ENCODE measurements at regions not wholly inside any gene's neighbourhood (a gene's known extent, or its start where the extent isn't known, plus 50 kb on each side); places are given as distances from the start of the nearest gene placed in this dataset.

DNA sequence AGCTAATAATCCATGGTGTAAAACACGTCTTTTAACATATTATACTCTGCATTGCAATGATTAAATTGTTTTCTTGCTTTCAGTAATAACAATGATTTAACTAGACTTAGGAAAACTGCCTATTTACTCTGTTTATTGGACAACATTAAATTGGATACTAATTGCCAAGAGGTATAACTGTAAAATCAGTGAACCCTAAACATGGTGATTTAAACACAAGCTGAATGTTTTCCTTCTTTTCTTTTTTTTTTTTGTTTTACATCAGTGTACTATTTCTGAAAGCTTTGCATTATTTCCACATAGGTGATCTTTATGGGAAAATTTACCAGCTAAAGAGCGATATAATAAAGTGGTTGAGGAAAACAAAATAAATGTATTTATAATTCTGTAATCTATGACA lies 276.7 kb downstream of the PCDH7 start:
- Histone ChIP-seq H2BK15ac (ENCODE audit: low read length) (no peak overlapping the region), H3K4me1 (replicated peaks in 1 of 4; ENCODE audit: control insufficient read depth in 3 of 4, insufficient read depth in 4 of 4, low read length in 3 of 4) (no peaks in the 10 kb centered on the region), H3K36me3 (ENCODE audit: control insufficient read depth in 2 of 4, insufficient read depth in 4 of 4, low read length in 3 of 4) (no peaks in the 10 kb centered on the region), H3K9me3 (ENCODE audit: insufficient read depth in 2 of 2, low read depth in 1 of 2, low read length in 1 of 2) (no peaks in the 10 kb centered on the region), H2AK5ac (ENCODE audit: low read depth, low read length) (no peak overlapping the region), H3K79me1 (ENCODE audit: low read depth, low read length) (no peaks in the 10 kb centered on the region), H3K56ac (replicated peaks; ENCODE audit: insufficient read length, low read depth, low read length) (no peak overlapping the region), H3K27ac (ENCODE audit: low read depth, low read length) (no peak overlapping the region), H4K91ac (replicated peaks; ENCODE audit: insufficient read length, low read length) (no peak overlapping the region), H3K23me2 (ENCODE audit: low read depth, low read length) (no peaks in the 10 kb centered on the region), H4K20me1 (replicated peaks in 1 of 2; ENCODE audit: control insufficient read depth in 1 of 2, insufficient read depth in 2 of 2, low read length in 2 of 2) (no peaks in the 10 kb centered on the region), H2BK20ac (ENCODE audit: low read length) (no peak overlapping the region), H3K79me2 (ENCODE audit: control insufficient read depth in 1 of 2, insufficient read depth in 2 of 2, low read length in 2 of 2) (no peaks in the 10 kb centered on the region), H4K5ac (ENCODE audit: insufficient read length, low read depth, low read length) (no peak overlapping the region), H3K27me3 (replicated peaks in 1 of 4; ENCODE audit: control insufficient read depth in 3 of 4, extremely low read depth in 1 of 4, insufficient read depth in 3 of 4, low read length in 3 of 4) (no peaks in the 10 kb centered on the region), H3K4ac (replicated peaks; ENCODE audit: insufficient read length, low read depth, low read length) (no peak overlapping the region), H2BK120ac (replicated peaks; ENCODE audit: low read depth, low read length) (no peak overlapping the region), H3K4me2 (ENCODE audit: insufficient read depth in 1 of 2, low read depth in 2 of 2, low read length in 2 of 2) (no peak overlapping the region), H2BK5ac (ENCODE audit: low read depth, low read length) (no peak overlapping the region), H3K18ac (ENCODE audit: extremely low read depth, low read length) (no peak overlapping the region), H3K23ac (ENCODE audit: insufficient read length) (no peak overlapping the region), H2AFZ (ENCODE audit: low read length) (no peak overlapping the region), H3K4me3 (ENCODE audit: extremely low read depth in 1 of 4, insufficient read depth in 2 of 4, low read depth in 3 of 4, low read length in 4 of 4) (no peak overlapping the region), H2BK12ac (ENCODE audit: low read depth, low read length) (no peak overlapping the region), H3K9ac (replicated peaks in 1 of 4; ENCODE audit: extremely low read depth in 1 of 4, low read depth in 3 of 4, low read length in 3 of 4) (no peak overlapping the region), H4K8ac (ENCODE audit: extremely low read depth, insufficient read depth, low read length) (no peak overlapping the region), H3K14ac (ENCODE audit: insufficient read length) (no peak overlapping the region)
- 90% methylated on average over 2 of the region's 2 CpGs; no CpG with 5 or more reads in 1 of the 2 experiments for WGBS, 2 experiments (ENCODE audit: extremely low coverage in 1 of 2, insufficient coverage in 1 of 2, insufficient read length in 1 of 2, insufficient replicate concordance in 2 of 2, low coverage in 1 of 2, low lambda C conversion rate in 2 of 2, missing lambda C conversion rate in 1 of 2)
- CTCF ChIA-PET (ENCODE audit: partially characterized antibody): interaction anchor here (1.6 kb wide), 1 partner anchor 20 kb away, joined by 4 read pairs; no protein-coding TSS in a partner anchor
- FAIRE-seq (no peak), DNase-seq (ENCODE audit: low read depth in 1 of 2, low spot score in 2 of 2) (no peak)
- POLR2A ChIA-PET (ENCODE audit: partially characterized antibody): no interaction called here
- TF ChIP-seq, protein P1, sequence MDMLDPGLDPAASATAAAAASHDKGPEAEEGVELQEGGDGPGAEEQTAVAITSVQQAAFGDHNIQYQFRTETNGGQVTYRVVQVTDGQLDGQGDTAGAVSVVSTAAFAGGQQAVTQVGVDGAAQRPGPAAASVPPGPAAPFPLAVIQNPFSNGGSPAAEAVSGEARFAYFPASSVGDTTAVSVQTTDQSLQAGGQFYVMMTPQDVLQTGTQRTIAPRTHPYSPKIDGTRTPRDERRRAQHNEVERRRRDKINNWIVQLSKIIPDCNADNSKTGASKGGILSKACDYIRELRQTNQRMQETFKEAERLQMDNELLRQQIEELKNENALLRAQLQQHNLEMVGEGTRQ (IDR thresholded peaks at IDR 0.05; ENCODE audit: low read length): no peak
- TF ChIP-seq ASH2L (IDR thresholded peaks at IDR 0.05; ENCODE audit: low read length) (no peak), KDM1A (IDR thresholded peaks at IDR 0.05; ENCODE audit: borderline replicate concordance, low read length) (no peak), FOSL1 (IDR thresholded peaks at IDR 0.05; ENCODE audit: insufficient read depth, low read depth, low read length) (no peak), SIX5 (IDR thresholded peaks at IDR 0.05; ENCODE audit: low read depth, low read length) (no peak)
- TF ChIP-seq, protein P2, sequence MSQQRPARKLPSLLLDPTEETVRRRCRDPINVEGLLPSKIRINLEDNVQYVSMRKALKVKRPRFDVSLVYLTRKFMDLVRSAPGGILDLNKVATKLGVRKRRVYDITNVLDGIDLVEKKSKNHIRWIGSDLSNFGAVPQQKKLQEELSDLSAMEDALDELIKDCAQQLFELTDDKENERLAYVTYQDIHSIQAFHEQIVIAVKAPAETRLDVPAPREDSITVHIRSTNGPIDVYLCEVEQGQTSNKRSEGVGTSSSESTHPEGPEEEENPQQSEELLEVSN (IDR thresholded peaks at IDR 0.05): no peak
- TF ChIP-seq, protein P3, sequence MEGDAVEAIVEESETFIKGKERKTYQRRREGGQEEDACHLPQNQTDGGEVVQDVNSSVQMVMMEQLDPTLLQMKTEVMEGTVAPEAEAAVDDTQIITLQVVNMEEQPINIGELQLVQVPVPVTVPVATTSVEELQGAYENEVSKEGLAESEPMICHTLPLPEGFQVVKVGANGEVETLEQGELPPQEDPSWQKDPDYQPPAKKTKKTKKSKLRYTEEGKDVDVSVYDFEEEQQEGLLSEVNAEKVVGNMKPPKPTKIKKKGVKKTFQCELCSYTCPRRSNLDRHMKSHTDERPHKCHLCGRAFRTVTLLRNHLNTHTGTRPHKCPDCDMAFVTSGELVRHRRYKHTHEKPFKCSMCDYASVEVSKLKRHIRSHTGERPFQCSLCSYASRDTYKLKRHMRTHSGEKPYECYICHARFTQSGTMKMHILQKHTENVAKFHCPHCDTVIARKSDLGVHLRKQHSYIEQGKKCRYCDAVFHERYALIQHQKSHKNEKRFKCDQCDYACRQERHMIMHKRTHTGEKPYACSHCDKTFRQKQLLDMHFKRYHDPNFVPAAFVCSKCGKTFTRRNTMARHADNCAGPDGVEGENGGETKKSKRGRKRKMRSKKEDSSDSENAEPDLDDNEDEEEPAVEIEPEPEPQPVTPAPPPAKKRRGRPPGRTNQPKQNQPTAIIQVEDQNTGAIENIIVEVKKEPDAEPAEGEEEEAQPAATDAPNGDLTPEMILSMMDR (IDR thresholded peaks at IDR 0.05; ENCODE audit: control extremely low read depth in 1 of 3, insufficient read depth in 1 of 3, low read depth in 1 of 3, low read length in 3 of 3): no peak
- TF ChIP-seq, protein P4, sequence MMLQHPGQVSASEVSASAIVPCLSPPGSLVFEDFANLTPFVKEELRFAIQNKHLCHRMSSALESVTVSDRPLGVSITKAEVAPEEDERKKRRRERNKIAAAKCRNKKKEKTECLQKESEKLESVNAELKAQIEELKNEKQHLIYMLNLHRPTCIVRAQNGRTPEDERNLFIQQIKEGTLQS (IDR thresholded peaks at IDR 0.05; ENCODE audit: insufficient read depth, low read depth, low read length): no peak
- TF ChIP-seq, protein P5, sequence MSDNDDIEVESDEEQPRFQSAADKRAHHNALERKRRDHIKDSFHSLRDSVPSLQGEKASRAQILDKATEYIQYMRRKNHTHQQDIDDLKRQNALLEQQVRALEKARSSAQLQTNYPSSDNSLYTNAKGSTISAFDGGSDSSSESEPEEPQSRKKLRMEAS (IDR thresholded peaks at IDR 0.05): no peak
